Thoracic aorta (tissue), 2 donors: ENCODE measurements at regions not wholly inside any gene's neighbourhood (a gene's known extent, or its start where the extent isn't known, plus 50 kb on each side); places are given as distances from the start of the nearest gene placed in this dataset.

Experiments used
- ATAC-seq: fragments of 150-250 bp; one replicate; pipeline ENCODE4 v1.8.0; 2017; ENCODE audit warnings: low read depth; ENCODE audit not compliant: insufficient number of reproducible peaks, low FRiP score
- DNase-seq: peaks from one replicate; pipeline ENCODE4 v3.0.0-alpha.2; 2020; ENCODE audit warnings: low spot score
- H3K27ac ChIP-seq, 2 donors: fragments of 200-600 bp; sonication (generic); 1 replicate in 1 of 2; 2 replicates in 1 of 2; pipeline ENCODE4 v1.5.1; 2016; ENCODE audit warnings: mild to moderate bottlenecking in 2 of 2, moderate library complexity in 2 of 2
- H3K27me3 ChIP-seq: fragments of 200-600 bp; sonication (generic); replicated peaks from 2 replicates; pipeline ENCODE4 v1.6.0; 2016; ENCODE audit warnings: mild to moderate bottlenecking; ENCODE audit not compliant: insufficient read depth
- H3K36me3 ChIP-seq: fragments of 200-600 bp; sonication (generic); one replicate; pipeline ENCODE4 v1.5.1; 2016
- H3K4me1 ChIP-seq, 2 donors: fragments of 200-600 bp; sonication (generic); 1 replicate in 1 of 2; 2 replicates in 1 of 2; pipeline versions ENCODE4 v1.5.1 to v1.6.0; 2016; ENCODE audit warnings: low read depth in 2 of 2, mild to moderate bottlenecking in 1 of 2; ENCODE audit not compliant: control insufficient read depth in 1 of 2
- H3K4me3 ChIP-seq: fragments of 200-600 bp; sonication (generic); 2 replicates; pipeline ENCODE4 v1.5.1; 2016; ENCODE audit warnings: mild to moderate bottlenecking
- H3K9me3 ChIP-seq: fragments of 200-600 bp; sonication (generic); 2 replicates; pipeline ENCODE4 v1.5.1; 2016
- TF ChIP-seq, protein P1 (sequence below): fragments of 200-600 bp; sonication (generic); IDR thresholded peaks from one replicate; pipeline ENCODE4 v1.5.1; 2019; ENCODE audit warnings: antibody characterized with exemption

DNA sequence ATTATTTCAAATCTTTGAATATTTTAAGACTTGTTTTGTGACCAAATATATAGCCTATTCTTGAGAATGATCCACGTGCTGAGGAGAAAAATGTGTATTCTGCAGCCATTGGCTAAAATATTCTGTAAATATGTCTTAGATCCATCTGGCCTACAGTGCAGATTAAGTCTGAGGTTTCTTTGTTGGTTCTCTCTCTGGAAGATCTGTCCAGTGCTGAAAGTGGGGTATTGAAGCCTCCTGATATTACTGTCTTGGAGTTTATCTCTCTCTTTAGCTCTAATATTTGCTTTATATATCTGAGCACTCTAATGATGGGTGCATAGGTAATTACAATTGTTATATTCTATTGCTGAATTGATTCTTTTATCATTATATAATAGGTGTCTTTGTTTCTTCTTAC is 617.4 kb upstream of the LRFN5 start:
- ATAC-seq: no peak

DNA sequence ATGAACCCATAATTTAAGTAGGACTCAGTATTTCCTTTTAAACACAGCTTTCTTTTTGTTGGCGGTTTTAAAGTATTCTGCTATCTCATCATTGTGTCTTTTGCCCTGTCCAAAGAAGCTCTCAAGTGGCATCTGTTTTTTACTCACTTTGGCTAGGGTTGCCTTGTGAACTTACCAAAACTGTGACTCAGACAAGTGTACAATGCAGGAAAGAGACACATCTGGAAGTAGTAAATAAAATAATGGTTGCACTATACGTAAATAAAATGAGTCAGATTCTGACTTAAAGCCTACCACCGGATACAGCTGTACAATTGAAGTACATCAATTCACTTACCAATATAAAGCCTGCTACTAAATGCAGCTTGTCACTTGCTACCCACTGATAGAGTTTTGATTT is 619.2 kb upstream of the LRFN5 start:
- DNase-seq (no peak), ATAC-seq (no peak)
- TF ChIP-seq, protein P1, sequence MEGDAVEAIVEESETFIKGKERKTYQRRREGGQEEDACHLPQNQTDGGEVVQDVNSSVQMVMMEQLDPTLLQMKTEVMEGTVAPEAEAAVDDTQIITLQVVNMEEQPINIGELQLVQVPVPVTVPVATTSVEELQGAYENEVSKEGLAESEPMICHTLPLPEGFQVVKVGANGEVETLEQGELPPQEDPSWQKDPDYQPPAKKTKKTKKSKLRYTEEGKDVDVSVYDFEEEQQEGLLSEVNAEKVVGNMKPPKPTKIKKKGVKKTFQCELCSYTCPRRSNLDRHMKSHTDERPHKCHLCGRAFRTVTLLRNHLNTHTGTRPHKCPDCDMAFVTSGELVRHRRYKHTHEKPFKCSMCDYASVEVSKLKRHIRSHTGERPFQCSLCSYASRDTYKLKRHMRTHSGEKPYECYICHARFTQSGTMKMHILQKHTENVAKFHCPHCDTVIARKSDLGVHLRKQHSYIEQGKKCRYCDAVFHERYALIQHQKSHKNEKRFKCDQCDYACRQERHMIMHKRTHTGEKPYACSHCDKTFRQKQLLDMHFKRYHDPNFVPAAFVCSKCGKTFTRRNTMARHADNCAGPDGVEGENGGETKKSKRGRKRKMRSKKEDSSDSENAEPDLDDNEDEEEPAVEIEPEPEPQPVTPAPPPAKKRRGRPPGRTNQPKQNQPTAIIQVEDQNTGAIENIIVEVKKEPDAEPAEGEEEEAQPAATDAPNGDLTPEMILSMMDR: no peak
- no peak overlapping the region for H3K27ac ChIP-seq
- no peaks in the 10 kb centered on the region for H3K9me3 ChIP-seq
- no peaks in the 10 kb centered on the region for H3K27me3 ChIP-seq
- no peak overlapping the region for H3K4me3 ChIP-seq
- no peaks in the 10 kb centered on the region for H3K36me3 ChIP-seq
- H3K4me1 ChIP-seq: no peaks in the 10 kb centered on the region

More for the DNA sequence above, 617.4 kb upstream of the LRFN5 start:
- H3K9me3 ChIP-seq: no peaks in the 10 kb centered on the region
- no peak for DNase-seq
- H3K4me3 ChIP-seq: no peak overlapping the region
- TF ChIP-seq, protein P1: no peak
- H3K27ac ChIP-seq: no peak overlapping the region
- no peaks in the 10 kb centered on the region for H3K27me3 ChIP-seq
- H3K4me1 ChIP-seq: no peaks in the 10 kb centered on the region
- H3K36me3 ChIP-seq: no peaks in the 10 kb centered on the region

DNA sequence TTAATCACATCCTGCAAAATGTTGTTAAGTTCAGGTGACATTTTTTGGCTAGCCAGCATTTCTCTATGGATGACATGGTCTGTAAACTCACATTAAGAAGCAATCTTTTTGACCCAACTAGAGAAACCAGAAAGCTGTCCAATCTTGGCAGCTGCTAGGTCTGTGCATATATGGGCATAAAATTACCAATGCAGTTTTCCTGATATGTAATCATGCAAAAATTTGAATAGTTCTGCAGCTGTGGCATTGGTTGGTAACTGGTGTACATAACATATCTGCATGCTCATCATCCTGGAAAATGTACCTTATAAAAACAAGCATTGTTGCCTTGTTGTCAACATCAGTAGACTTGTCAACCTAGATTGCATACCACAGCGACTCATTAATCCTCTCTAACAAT is 620.0 kb upstream of the LRFN5 start:
- Histone ChIP-seq H3K27ac (no peak overlapping the region), H3K27me3 (no peaks in the 10 kb centered on the region), H3K9me3 (no peaks in the 10 kb centered on the region), H3K4me3 (no peak overlapping the region), H3K4me1 (no peaks in the 10 kb centered on the region), H3K36me3 (no peaks in the 10 kb centered on the region)
- no peak for DNase-seq
- no peak for ATAC-seq
- TF ChIP-seq, protein P1: no peak

DNA sequence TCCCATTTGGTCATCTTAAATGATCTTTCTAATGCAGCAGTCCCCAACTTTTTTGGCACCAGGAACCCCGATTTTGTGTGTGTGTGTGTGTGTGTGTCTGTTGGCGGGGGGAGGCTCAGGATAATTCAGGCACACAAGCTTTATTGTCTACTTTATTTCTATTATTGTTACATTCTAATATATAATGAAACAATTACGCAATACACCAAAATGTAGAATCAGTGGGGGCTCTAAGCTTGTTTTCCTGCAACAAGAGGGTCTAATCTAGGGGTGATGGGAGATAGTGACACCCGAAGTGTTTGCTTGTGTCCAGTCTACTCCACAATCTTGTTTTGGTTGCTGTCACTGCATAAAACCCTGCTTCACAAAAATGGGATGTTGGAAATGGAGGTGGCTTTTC is 621.1 kb upstream of the LRFN5 start:
- Histone ChIP-seq H3K9me3 (no peaks in the 10 kb centered on the region), H3K36me3 (no peaks in the 10 kb centered on the region), H3K27me3 (no peaks in the 10 kb centered on the region), H3K4me1 (no peaks in the 10 kb centered on the region), H3K4me3 (no peak overlapping the region), H3K27ac (no peak overlapping the region)
- DNase-seq (no peak), ATAC-seq (no peak)
- TF ChIP-seq, protein P1: no peak

DNA sequence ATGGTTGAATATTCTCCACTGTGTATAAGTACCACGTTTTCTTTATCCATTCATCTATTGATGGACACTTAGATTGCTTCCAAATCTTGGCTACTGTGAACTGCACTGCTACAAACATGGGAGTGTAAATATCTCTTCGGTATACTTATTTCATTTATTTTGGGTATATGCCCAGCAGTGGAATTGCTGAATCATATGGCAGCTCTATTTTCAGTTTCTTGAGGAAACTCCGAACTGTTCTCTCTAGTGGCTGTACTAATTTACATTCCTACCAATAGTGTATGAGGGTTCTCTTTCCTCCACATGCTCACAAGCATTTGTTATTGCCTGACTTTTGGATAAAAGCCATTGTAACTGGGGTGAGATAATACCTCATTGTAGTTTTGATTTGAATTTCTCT is 623.1 kb upstream of the LRFN5 start:
- DNase-seq: no peak
- no peak for ATAC-seq

More for the DNA sequence above, 623.1 kb upstream of the LRFN5 start:
- H3K36me3 ChIP-seq: no peaks in the 10 kb centered on the region
- no peaks in the 10 kb centered on the region for H3K9me3 ChIP-seq
- H3K27me3 ChIP-seq: no peaks in the 10 kb centered on the region
- H3K27ac ChIP-seq: no peak overlapping the region
- TF ChIP-seq, protein P1: no peak
- no peak overlapping the region for H3K4me3 ChIP-seq
- no peaks in the 10 kb centered on the region for H3K4me1 ChIP-seq
